Motor neuron (in vitro differentiated cells): ENCODE measurements at regions not wholly inside any gene's neighbourhood (a gene's known extent, or its start where the extent isn't known, plus 50 kb on each side); places are given as distances from the start of the nearest gene placed in this dataset.

Source experiments
- ATAC-seq, 8 experiments: fragments of 200-7000 bp; cut with Tn5 transposase; replicated peaks in 6 of 8; 2 replicates each; pipeline ENCODE4 v1.8.0; 2021; ENCODE audit warnings: mild to moderate bottlenecking in 8 of 8, moderate library complexity in 8 of 8
- H3K27ac ChIP-seq, 2 donors: fragments of 250-450 bp; sonication (Bioruptor Pico); 2 replicates each; pipeline ENCODE4 v1.9.0; 2021; ENCODE audit warnings: antibody characterized with exemption in 2 of 2, mild to moderate bottlenecking in 2 of 2, moderate library complexity in 1 of 2
- H3K4me1 ChIP-seq, 2 donors: fragments of 250-450 bp; sonication (Bioruptor Pico); replicated peaks in 1 of 2; 2 replicates each; pipeline ENCODE4 v1.6.1; 2021; ENCODE audit warnings: antibody characterized with exemption in 2 of 2, mild to moderate bottlenecking in 2 of 2, moderate library complexity in 1 of 2
- H3K4me3 ChIP-seq, 5 donors: fragments of 250-450 bp; sonication (Bioruptor Pico); 2 replicates each; pipeline ENCODE4 v1.9.0; 2021; ENCODE audit warnings: antibody characterized with exemption in 5 of 5, mild to moderate bottlenecking in 5 of 5, moderate library complexity in 4 of 5
- WGBS, 10 experiments: fragments of 450-650 bp; shearing (Covaris generic); methylation state at CpG; one replicate each; pipeline ENCODE4 v1.0.0; 2022; 5-methylcytosine and 5-hydroxymethylcytosine counted together
- in situ Hi-C, 9 experiments: fragments of 400-800 bp; cut with MboI; loops; one replicate each; pipeline ENCODE4 v1.15.0; 2021; ENCODE audit warnings: low sequenced_read_pairs in 9 of 9, low pct_unique_long_range_greater_than_20kb in 2 of 9; ENCODE audit not compliant: unreplicated experiment in 9 of 9

GRCh38 chr2:17056236-17056635, 390.6 kb upstream of the CYRIA start:
- Histone ChIP-seq H3K4me1 (peaks cover 0 to 21% of the 10 kb centered on the region in 2 donors), H3K4me3 (no peak overlapping the region), H3K27ac (no peak overlapping the region)
- ATAC-seq = peak in 1 of 8 experiments; percentile 43
- in situ Hi-C loops = no loop called here
- WGBS, 10 experiments = 12 to 100% (median 75%) methylated on average over 1 to 4 of the region's 4 CpGs

GRCh38 chr2:17052001-17052400, 386.4 kb upstream of the CYRIA start:
- ATAC-seq = peak in 2 of 8 experiments; percentile 14 to 46
- no peak overlapping the region for H3K27ac ChIP-seq
- in situ Hi-C loops = no loop called here
- no peak overlapping the region for H3K4me3 ChIP-seq
- 62 to 100% (median 78%) methylated on average over 1 to 5 of the region's 5 CpGs; no CpG with 5 or more reads in 3 of the 10 experiments for WGBS, 10 experiments
- peaks cover 0 to 12% of the 10 kb centered on the region in 2 donors for H3K4me1 ChIP-seq

GRCh38 chr2:17051538-17051937, 385.9 kb upstream of the CYRIA start:
- peak in 6 of 8 experiments; percentile 46 to 98 (median 65) for ATAC-seq
- Histone ChIP-seq H3K4me3 (no peak overlapping the region), H3K4me1 (peaks cover 0 to 12% of the 10 kb centered on the region in 2 donors), H3K27ac (no peak overlapping the region)
- in situ Hi-C loops = no loop called here

- WGBS, 10 experiments = 0 to 88% (median 70%) methylated on average over 1 of the region's 1 CpG; no CpG with 5 or more reads in 1 of the 10 experiments
- Histone ChIP-seq H3K27ac (no peak overlapping the region), H3K4me1 (no peaks in the 10 kb centered on the region), H3K4me3 (no peak overlapping the region)
- in situ Hi-C loops = no loop called here
- ATAC-seq = peak in 1 of 8 experiments; percentile 56
Observed at GRCh38 chr2:17043173-17043572, 377.5 kb upstream of the CYRIA start.

GRCh38 chr2:17036361-17036760, 370.7 kb upstream of the CYRIA start:
- Histone ChIP-seq H3K27ac (no peak overlapping the region), H3K4me1 (no peaks in the 10 kb centered on the region), H3K4me3 (no peak overlapping the region)
- peak in 5 of 8 experiments; percentile 33 to 74 (median 55) for ATAC-seq
- in situ Hi-C loops = no loop called here
- WGBS, 10 experiments = 26 to 100% (median 68%) methylated on average over 1 to 5 of the region's 5 CpGs

- WGBS, 10 experiments = 0 to 100% (median 76%) methylated on average over 1 of the region's 1 CpG; no CpG with 5 or more reads in 2 of the 10 experiments
- H3K4me1 ChIP-seq = no peaks in the 10 kb centered on the region
- no peak overlapping the region for H3K27ac ChIP-seq
- no peak overlapping the region for H3K4me3 ChIP-seq
- ATAC-seq = peak in 1 of 8 experiments; percentile 42
- in situ Hi-C loops = no loop called here
Observed at GRCh38 chr2:17035010-17035409, 369.4 kb upstream of the CYRIA start.

GRCh38 chr2:17030047-17030446, 364.4 kb upstream of the CYRIA start:
- Histone ChIP-seq H3K4me3 (no peak overlapping the region), H3K4me1 (no peaks in the 10 kb centered on the region), H3K27ac (no peak overlapping the region)
- in situ Hi-C loops = no loop called here
- WGBS, 10 experiments = 12 to 92% (median 69%) methylated on average over 1 to 2 of the region's 2 CpGs; no CpG with 5 or more reads in 2 of the 10 experiments
- peak in 1 of 8 experiments; percentile 39 for ATAC-seq

- in situ Hi-C loops = no loop called here
- Histone ChIP-seq H3K4me3 (no peak overlapping the region), H3K27ac (no peak overlapping the region), H3K4me1 (no peaks in the 10 kb centered on the region)
- WGBS, 10 experiments = 0 to 86% (median 36%) methylated on average over 1 to 3 of the region's 3 CpGs; no CpG with 5 or more reads in 1 of the 10 experiments
- ATAC-seq = no peak
Observed at GRCh38 chr2:17012297-17012696, 346.7 kb upstream of the CYRIA start.

- no peak overlapping the region for H3K4me3 ChIP-seq
- no peak overlapping the region for H3K27ac ChIP-seq
- in situ Hi-C loops = no loop called here
- no peak for ATAC-seq
- 0 to 96% (median 89%) methylated on average over 1 to 2 of the region's 2 CpGs; no CpG with 5 or more reads in 3 of the 10 experiments for WGBS, 10 experiments
- no peaks in the 10 kb centered on the region for H3K4me1 ChIP-seq
Observed at GRCh38 chr2:17010104-17010503, 344.5 kb upstream of the CYRIA start.

- WGBS, 10 experiments = 0 to 93% (median 86%) methylated on average over 1 of the region's 1 CpG; no CpG with 5 or more reads in 5 of the 10 experiments
- Histone ChIP-seq H3K27ac (no peak overlapping the region), H3K4me1 (no peaks in the 10 kb centered on the region), H3K4me3 (no peak overlapping the region)
- in situ Hi-C loops = no loop called here
- peak in 1 of 8 experiments; percentile 73 for ATAC-seq
Observed at GRCh38 chr2:17000184-17000482, 334.5 kb upstream of the CYRIA start.

GRCh38 chr2:16999347-17000183, 333.9 kb upstream of the CYRIA start:
- peak in 1 of 8 experiments; percentile 79 for ATAC-seq
- no peak overlapping the region for H3K4me3 ChIP-seq
- in situ Hi-C loops = no loop called here
- H3K27ac ChIP-seq = no peak overlapping the region
- 0 to 95% (median 67%) methylated on average over 2 to 6 of the region's 6 CpGs for WGBS, 10 experiments
- H3K4me1 ChIP-seq = no peaks in the 10 kb centered on the region

- WGBS, 10 experiments = 0 to 100% (median 83%) methylated on average over 1 of the region's 1 CpG
- in situ Hi-C loops = no loop called here
- no peaks in the 10 kb centered on the region for H3K4me1 ChIP-seq
- no peak overlapping the region for H3K27ac ChIP-seq
- H3K4me3 ChIP-seq = no peak overlapping the region
- no peak for ATAC-seq
Observed at GRCh38 chr2:16978301-16978700, 312.7 kb upstream of the CYRIA start.

GRCh38 chr2:16974688-16975087, 309.1 kb upstream of the CYRIA start:
- no peak for ATAC-seq
- in situ Hi-C loops = no loop called here
- Histone ChIP-seq H3K4me3 (no peak overlapping the region), H3K4me1 (no peaks in the 10 kb centered on the region), H3K27ac (no peak overlapping the region)
